IPS-NIHi7 (cell line): ENCODE measurements at regions not wholly inside any gene's neighbourhood (a gene's known extent, or its start where the extent isn't known, plus 50 kb on each side); places are given as distances from the start of the nearest gene placed in this dataset.
"Not testable (repeated sequence)": the region's sequence is repeated elsewhere in the genome, so short reads cannot be mapped to it uniquely, and the experiment has no call there.

Experiments used
- DNase-seq: peaks from one replicate; pipeline ENCODE4 v3.0.0; 2012; ENCODE audit warnings: mixed read lengths; ENCODE audit errors: extremely low spot score

DNA sequence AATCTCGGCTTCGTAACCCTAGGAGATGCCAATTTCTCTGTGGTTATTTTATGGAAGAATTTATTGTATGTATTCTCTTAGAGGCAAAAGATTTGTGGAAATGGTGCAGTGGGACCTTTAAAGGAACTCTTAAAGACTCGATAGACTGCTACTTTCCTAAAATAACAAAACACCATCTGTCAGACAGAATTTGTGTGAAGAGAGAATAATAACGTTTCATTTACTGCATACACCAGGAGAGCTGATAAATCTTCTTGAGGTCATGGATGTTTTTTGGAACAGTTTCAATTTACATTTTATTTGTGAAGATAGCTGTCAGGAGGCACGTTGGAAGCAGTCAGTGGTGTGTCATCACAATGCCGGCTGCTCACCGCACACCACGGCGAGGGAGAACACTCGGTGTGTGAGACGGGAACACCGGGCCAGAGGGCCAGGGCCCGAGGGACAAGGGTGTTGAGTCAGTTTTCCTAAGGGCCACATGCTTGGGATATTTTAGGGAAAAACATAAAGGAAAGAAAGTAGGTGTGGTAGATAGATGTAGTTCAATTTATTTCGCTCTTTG lies 1681.0 kb upstream of the DDX18 start:
- DNase-seq: no peak

GRCh38 chr2:116141891-116142474 lies 1672.5 kb upstream of the DDX18 start:
- DNase-seq: no peak

DNA sequence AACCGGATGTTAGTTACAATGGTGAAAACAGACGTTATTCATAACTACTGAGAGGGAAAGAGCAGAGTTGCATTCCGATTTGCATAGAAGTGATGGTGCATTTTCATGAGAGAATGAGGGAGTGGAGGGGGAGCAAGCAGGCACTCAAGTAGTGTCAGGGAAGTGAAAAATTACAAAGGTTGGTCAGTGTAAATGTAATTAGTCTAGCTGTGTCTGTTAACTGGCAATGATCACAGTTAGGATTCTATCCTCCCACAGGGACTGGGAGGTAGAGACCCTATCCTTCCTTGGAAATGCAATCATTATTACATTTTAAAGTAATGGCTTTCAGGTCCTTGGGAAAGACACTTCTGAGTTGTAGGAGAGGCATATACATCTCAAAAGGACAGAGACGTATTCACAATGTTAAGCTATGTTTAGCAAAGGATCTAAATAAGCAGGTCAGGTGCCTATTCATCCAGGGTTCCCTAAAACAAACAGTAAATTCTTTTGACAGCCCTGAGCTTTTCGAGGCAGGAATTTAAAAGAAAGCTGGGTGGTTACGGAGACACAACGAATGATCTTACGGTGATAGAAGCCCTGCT lies 1671.8 kb upstream of the DDX18 start:
- no peak for DNase-seq

DNA sequence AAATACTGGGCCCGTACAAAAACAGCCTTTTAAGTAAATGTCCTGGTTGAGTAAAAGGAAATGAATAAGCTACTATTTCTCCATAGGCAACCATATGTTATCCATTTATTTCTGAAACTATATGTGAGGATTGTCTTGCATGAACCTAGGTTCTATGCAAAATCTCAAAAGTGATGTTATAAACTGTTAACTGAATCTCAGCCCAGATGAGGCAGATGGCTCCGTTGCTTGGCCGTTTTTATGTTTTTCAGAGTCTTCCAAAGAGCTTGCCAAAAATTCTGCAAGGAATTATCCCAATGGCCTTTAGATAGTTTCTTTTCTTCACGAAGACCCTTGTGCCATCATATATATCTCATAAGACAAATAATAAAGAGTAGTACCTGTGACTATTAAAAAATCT lies 1669.5 kb upstream of the DDX18 start:
- DNase-seq: no peak

GRCh38 chr2:116148361-116148760 lies 1666.1 kb upstream of the DDX18 start:
- DNase-seq: no peak

GRCh38 chr2:116153729-116154128 lies 1660.8 kb upstream of the DDX18 start:
- DNase-seq: no peak

DNA sequence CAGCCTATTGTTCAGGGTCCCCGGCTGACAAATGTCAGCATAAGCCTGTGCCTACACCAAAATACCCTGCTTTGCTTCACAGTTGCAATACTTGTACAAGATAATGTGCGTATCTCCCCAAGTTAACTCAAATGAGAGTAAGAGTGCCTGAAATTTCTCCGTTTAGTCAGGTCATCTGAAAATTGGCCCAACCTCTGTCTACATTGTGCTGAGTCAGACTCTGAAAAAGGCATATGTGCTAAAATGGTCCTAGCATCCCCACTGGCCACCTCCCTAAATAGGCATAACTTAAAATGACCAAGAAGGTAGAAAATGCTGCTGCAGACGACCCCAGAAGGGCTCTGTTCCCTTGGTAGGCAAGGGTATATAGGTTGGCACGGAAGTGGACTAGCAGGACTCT lies 1653.8 kb upstream of the DDX18 start:
- no peak for DNase-seq

- DNase-seq: no peak
Measured at GRCh38 chr2:116162395-116162794, 1652.1 kb upstream of the DDX18 start.

- no peak for DNase-seq
Measured at GRCh38 chr2:116167107-116167506, 1647.4 kb upstream of the DDX18 start.

DNA sequence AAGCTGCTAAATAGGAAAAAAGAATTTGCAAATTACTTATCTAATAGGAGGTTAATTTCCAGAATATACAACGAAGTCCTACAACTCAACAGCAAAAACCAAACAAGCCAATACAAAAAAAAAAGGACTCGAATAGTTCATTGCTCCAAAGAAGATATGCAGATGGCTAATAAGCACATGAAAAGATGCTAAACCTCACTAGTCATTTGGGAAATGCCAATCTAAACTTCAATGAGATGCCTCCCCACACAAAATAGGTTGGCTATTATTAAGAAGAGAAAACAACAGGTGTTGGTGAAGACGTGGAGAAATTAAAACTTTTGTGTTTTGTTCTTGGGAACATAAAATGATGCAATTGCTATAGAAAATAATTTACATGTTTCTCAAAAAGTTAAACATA lies 1634.4 kb upstream of the DDX18 start:
- no peak for DNase-seq

DNA sequence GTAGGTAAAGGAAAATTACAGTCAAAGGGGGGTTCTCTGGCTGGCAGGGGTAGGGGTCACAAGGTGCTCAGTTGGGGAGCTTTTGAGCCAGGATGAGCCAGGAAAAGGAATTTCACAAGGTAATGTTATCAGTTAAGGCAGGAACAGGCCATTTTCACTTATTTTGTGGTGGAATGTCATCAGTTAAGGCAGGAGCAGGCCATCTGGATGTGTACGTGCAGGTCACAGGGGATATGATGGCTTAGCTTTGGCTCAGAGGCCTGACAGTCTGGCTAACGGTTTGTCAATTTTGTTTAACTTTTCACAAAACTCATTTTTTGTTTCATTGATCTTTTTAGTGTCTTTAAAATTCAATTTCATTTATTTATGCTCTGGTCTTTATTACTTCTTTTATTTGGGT lies 1623.8 kb upstream of the DDX18 start:
- not testable (repeated sequence) for DNase-seq

DNA sequence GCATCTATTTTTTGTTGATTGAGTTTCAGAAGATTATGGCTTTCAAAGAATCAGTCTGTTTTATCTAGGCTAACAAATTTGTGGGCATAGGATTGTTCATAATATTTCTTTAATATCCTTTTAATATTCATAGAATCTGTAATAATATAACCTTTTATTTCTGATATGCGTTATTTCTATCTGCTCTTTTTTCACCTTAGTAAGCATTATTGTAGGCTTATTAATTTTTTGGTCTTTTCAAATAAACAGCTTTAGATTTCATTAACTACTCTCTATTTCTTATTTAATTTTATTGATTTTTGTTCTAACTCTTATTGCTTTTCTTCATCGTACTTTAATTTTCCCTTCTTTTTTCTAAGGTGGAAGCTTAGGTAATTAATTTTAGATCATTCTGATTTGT lies 1614.4 kb upstream of the DDX18 start:
- no peak for DNase-seq

DNA sequence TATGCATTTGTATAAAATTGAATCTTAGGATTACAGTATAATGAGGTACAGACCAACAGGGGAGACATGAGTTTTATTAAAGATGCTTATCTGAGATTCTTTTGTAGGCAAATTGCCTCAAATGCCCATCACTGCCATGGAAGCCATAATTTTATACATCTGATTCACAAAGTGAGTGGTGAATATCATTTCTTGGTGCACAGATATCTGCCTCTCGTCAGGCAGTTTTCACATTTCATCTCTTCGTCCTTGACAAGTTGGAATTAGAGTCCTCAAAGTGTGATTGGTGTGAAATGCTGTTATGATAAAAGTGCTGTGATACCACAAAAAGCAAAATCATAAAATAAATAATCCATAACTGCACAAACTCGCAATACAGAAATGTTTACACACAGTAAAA lies 1602.8 kb upstream of the DDX18 start:
- no peak for DNase-seq

DNA sequence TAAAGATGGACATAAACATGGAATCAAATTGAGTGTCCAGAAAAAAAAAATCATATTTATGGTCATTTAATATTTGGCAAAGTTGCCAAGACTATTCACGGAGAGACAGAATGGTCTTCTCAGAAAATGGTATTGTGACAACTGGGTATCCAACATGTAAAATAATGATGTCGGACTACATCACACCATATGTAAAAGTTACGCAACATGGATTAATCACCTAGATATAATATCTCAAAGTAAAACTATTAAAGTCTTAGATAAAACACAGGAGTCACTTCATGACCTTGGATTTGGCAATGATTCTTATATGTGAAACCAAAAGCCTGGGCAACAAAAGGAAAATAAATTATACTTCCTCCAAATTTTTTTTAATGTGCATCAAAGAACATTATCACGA lies 1591.7 kb upstream of the DDX18 start:
- DNase-seq: no peak

DNA sequence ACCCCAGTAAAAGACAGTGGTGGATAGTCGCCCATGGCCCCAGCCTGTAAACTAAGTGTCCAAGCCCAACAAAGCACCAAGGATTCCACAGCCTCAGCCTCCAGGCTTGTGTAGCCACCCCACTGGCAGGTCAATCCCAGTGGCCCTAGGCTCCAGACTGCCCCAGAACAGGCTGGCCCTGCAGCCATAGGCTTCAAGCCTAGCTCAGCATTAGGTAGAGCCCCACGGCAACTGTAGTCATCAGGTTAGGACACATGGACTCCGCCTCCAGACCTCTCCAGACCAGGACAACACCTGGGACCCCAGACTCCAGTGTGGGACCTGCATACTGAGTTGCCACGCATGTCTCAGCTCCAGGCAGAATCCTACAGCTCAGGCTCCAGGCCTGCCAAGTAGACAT lies 1590.6 kb upstream of the DDX18 start:
- no peak for DNase-seq

DNA sequence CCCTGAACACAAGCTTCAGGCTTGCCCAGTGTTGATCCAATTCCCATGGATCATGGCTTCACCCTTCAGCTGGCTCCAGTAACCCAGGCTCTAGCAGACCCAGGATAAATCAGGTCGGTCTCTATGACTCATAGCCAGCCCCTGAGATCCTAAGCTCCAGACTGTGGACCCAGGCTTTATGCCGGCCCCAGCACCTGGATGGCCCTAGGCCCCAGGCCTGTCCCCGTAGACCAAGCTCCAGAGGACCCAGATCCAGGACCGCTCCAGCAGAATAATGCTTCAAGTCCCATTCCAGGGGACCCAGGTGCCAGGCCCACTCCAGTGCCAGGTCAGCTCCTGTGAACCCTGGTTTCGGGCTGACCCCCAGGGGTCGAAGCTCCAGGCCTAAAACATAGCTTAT lies 1589.9 kb upstream of the DDX18 start:
- no peak for DNase-seq

DNA sequence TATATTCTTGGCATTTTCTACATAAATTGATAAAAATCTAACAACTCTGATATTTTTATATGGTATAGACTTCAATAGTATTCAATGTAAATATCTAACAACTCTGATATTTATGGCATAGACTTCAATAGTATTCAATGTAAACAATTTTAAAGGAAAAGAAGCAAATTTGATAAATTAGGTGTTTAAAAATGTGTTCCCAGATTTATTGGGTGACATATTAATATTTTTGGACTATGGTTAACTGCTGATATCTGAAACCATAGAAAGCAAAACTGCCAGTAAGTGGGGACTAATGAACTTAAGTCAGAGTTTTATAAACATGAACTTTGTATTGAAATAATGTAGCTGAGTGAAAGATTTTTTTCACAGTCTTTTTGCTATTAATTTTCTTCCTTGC lies 1576.0 kb upstream of the DDX18 start:
- no peak for DNase-seq

GRCh38 chr2:116250376-116250775 lies 1564.1 kb upstream of the DDX18 start:
- no peak for DNase-seq

DNA sequence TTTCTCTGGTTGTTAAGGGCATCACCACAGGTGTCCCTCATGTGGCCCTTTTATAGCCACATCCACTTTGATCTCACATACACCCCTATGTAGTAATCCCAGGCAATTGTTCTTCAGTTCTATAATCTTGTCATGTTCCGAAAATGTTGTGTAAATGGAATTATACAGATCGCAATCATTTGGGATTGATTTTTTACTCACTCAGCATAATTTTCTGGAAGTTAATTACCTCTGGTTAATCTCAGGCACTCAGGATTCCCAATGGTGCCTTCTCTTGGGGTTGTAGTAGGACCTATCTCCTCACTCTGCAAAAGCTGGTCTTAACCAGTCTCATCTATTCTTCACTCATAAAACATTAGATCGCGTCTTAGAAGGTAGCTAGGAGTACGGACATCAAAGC lies 1549.6 kb upstream of the DDX18 start:
- no peak for DNase-seq

DNA sequence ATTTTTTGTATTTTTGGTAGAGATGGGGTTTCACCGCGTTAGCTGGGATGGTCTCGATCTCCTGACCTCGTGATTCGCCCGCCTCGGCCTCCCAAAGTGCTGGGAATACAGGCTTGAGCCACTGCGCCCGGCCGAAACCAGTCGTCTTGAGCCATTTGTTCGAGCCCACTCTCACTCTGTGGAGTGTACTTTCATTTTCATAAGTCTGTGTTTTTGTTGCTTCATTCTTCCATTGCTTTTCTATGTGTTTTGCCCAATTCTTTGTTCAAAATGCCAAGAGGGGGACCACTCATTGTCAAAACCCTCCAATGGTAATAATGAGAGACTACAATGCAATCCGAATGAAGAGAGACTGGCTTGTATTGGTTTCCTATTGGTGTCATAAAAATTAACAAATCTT lies 1545.5 kb upstream of the DDX18 start:
- DNase-seq: no peak

DNA sequence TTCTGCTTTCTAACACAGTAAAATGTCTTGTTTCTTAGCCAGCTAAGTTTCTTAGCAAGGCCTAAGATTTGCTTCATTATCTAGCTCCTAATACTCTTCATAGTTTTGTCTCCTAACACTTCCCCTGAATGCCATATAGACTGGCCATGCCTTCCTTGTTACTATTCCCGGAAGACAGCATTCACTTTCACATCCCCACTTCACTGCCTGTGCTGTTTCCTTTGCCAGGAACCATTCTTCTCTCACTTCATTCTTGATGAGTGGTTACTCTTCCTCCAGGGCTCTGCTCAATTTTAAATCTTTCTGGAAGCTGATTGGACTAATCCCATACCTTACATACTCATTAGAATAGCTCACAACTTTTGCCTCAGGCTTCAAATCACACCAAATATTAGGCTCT lies 1510.2 kb upstream of the DDX18 start:
- DNase-seq: no peak

DNA sequence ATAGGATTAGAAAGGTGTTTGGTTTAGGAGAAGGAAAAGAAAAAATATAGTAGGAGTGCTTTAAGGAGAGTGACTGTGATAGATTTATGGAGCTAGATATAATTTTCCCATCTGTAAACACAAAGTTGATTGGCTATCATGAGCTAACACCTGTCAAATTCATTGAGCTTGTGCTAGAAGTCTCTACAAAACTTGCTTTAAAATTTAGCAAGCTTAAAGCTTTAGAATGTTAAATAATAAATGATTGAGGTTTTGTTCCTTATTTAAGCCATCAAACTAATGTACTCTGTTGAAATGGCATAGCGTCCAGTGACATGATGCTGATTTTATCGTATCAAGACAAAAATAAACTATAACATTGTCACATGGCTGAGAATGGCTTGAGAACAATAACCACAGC lies 1497.4 kb upstream of the DDX18 start:
- DNase-seq: no peak

DNA sequence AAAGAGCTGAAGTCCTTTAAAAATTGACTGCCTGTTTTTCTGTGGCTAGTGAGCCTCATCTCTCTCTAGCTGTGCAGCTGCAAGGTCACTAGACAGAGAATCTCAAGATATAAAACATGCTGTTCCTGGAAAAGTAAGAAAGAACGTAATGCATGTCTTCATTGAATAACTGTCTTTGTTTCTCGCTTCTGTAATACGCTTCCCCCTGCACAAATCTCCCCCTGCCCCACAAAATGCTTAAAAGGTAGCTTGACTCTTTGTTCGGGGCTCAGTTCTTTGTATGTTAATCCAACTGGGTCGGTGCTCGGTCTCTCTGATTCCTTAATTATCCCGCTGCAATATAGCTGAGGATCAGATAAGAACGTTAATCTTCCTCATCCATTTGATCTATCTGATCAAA lies 1495.9 kb upstream of the DDX18 start:
- not testable (repeated sequence) for DNase-seq

- DNase-seq: no peak
Measured at GRCh38 chr2:116319001-116319400, 1495.5 kb upstream of the DDX18 start.
